Coronary artery (tissue), 2 donors: ENCODE measurements at regions not wholly inside any gene's neighbourhood (a gene's known extent, or its start where the extent isn't known, plus 50 kb on each side); places are given as distances from the start of the nearest gene placed in this dataset.

Experiments
- DNase-seq: peaks from one replicate; pipeline ENCODE4 v3.0.0-alpha.2; 2017; ENCODE audit warnings: low spot score
- H3K27ac ChIP-seq, 2 donors: fragments of 200-600 bp; sonication (generic); one replicate each; pipeline ENCODE4 v1.5.1; 2016 to 2019
- H3K4me3 ChIP-seq: fragments of 200-600 bp; sonication (generic); 2 replicates; pipeline ENCODE4 v1.5.1; 2016; ENCODE audit warnings: mild to moderate bottlenecking, moderate library complexity
- CTCF ChIP-seq: fragments of 200-600 bp; sonication (generic); IDR thresholded peaks from one replicate; pipeline ENCODE4 v1.5.1; 2019; ENCODE audit warnings: antibody characterized with exemption

- no peak for TF ChIP-seq CTCF
- DNase-seq, result no peak
Measured at GRCh38 chr4:127124919-127125318, 507.8 kb upstream of the INTU start.

DNA sequence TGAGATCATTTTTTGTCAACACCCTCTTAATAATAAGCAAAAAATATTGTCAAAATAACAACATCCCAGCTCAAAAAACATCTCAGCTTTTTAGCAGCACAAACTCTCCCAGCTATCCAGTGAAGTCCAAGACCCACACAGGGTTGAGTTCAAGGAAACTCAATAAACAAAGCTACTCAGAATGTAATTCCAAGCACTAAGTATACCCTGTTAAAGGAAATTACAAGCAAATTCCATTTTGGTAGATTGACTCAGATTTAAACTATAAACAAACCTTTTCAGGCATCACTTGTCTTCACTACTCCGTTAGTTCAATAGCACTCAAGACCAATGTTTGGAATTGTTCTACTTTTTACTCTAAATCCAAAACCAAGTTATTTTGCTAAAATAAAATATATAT is 506.0 kb upstream of the INTU start:
- H3K27ac ChIP-seq, result no peak overlapping the region
- no peak for DNase-seq
- H3K4me3 ChIP-seq, result no peak overlapping the region
- no peak for TF ChIP-seq CTCF

More at GRCh38 chr4:127124919-127125318, 507.8 kb upstream of the INTU start:
- Histone ChIP-seq H3K4me3 (no peak overlapping the region), H3K27ac (no peak overlapping the region)

DNA sequence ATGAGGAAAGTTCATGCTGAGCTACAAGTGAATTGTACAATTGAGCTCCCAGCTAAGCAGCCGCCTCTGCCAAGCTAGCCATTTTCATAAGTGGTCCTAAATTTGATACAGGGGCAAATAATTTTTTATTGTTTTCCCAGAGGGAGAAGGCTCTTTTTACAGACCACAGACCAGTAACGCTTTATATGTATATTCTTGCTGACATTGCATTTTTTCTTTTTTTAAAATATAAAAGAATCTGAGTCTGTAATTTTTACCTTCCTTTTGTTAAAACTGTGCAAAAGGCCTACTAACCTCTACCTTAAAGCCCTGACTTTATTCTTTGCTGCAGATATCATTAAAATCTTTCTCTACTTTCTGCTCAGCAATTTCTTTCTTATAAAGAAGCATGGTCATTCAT is 501.2 kb upstream of the INTU start:
- TF ChIP-seq CTCF, result no peak
- Histone ChIP-seq H3K4me3 (no peak overlapping the region), H3K27ac (no peak overlapping the region)
- DNase-seq, result no peak

DNA sequence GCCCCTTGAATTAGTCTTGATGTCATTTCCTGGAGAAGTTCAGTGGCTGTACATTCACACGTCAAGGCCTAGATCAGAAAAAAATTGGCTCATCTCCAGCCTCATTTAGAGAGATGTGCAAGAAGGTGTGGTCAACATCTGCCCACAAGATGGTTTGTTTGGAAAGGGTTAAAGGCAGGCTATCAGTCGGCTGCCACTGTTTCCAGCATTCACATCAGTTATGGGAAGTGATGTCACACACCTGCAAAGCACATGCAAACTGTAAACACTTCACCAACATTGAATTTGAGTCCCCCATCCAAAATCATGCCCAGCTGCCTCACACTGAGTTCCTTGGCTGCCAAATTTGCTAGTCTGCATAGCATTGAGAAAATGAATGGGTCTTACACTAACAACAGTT is 498.3 kb upstream of the INTU start:
- Histone ChIP-seq H3K27ac (no peak overlapping the region), H3K4me3 (no peak overlapping the region)
- no peak for DNase-seq
- TF ChIP-seq CTCF, result no peak

- Histone ChIP-seq H3K4me3 (no peak overlapping the region), H3K27ac (no peak overlapping the region)
- no peak for TF ChIP-seq CTCF
- no peak for DNase-seq
Measured at GRCh38 chr4:127138586-127138985, 494.2 kb upstream of the INTU start.

DNA sequence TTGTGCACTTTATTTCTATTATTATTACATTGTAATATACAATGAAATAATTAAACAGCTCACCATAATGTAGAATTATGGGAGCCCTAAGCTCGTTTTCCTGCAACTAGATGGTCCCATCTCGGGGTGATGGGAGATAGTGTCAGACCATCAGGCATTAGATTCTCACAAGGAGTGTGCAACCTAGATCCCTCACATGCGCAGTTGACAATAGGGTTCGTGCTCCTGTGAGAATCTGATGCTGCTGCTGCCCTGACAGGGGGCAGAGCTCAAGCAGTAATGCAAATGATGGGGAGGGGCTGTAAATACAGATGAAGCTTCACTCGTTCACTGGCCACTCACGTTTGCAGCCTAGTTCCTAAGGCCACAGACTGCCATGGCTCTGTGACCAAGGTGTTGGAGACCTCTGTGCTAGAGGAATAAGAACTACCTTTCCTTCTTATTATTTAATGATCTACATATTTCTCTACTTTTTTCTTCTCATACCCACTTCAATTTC is 492.9 kb upstream of the INTU start:
- TF ChIP-seq CTCF, result no peak
- DNase-seq, result no peak

GRCh38 chr4:127140306-127140705 is 492.5 kb upstream of the INTU start:
- Histone ChIP-seq H3K27ac (no peak overlapping the region), H3K4me3 (no peak overlapping the region)
- DNase-seq, result no peak
- no peak for TF ChIP-seq CTCF

More for the DNA sequence above, 492.9 kb upstream of the INTU start:
- Histone ChIP-seq H3K4me3 (no peak overlapping the region), H3K27ac (no peak overlapping the region)
